OCI-M2 (cell line): ENCODE measurements at regions not wholly inside any gene's neighbourhood (a gene's known extent, or its start where the extent isn't known, plus 50 kb on each side); places are given as distances from the start of the nearest gene placed in this dataset.
"Not testable (repeated sequence)": the region's sequence is repeated elsewhere in the genome, so short reads cannot be mapped to it uniquely, and the experiment has no call there.

Source experiments
- DNase-seq: peaks from one replicate; lab custom pipeline; 2025; ENCODE audit not compliant: unreplicated experiment; lab: John Stamatoyannopoulos, UW

DNA sequence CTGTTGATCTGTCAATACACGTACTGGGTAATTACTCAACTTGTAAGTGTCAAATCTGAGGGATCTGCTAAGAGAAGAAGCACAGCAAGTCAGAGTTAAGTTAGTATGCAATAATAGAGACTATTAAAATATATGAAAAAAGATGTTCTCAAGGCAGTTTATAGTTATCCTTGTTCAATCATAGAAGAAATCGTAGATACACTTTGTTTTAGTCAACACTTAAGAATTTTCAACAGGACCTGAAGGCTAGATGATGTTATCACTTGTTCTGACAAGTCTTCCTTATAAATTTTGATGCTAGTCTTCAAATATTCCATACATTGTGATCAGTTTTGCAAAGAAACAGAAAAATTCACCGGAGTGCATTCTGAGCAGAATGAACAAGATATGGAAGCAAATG is 91.1 kb upstream of the KCNQ5 start:
- DNase-seq: no peak

DNA sequence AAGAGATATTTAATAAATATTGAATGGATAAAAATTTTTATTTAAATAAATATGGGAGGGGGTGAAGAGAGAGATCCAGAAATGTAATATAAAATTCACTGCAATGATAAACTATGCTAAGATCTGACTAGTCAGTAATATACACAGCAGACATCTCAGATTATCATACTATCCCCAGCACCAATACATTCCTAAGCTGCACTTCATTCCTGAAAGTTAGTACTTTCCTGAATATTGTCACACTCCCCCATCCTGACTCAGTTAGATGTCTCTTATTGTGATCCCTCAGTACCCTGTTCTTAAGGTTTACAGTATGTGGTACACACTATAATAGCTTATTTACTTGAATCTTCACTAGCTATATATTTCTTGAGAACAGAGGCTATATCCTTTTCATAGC is 88.3 kb upstream of the KCNQ5 start:
- DNase-seq: no peak

DNA sequence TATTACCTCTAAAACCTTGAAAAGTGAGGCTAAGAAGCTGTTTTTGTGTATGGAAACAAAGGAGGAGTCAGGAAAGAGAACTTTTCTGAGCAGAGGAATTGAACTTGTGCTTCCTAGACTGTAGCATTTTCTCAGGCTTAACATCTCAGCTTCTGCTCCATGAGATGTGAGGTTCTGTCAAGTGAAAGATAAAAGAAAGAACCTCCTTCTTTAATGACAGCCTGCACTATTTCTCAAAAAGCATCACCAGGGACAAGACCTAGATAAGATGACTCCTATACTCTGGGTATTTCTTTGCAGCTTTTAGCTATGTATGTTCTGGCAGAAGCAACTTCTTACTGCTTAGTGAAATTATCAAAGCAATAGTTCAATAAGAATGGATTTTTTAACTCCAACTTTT is 87.6 kb upstream of the KCNQ5 start:
- no peak for DNase-seq

DNA sequence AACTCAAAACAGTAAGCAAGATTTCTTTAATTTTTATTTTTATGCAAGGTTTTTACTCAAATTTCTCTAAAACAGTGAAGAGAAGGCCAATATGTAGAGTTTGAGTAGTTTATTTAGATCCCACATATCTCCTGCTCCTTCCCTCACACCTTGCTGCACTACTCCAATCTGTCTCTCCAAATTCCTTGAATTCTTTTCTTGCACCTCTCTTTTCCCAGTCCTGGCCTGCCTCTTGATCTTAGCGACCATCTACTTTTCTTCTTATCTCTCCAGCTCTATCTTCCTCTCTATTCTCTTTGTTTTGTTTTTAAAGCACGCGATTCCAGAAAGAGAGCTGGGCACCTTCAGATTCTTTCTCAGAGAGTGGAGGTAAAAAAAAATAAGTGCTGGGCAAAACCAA is 86.7 kb upstream of the KCNQ5 start:
- DNase-seq: no peak

DNA sequence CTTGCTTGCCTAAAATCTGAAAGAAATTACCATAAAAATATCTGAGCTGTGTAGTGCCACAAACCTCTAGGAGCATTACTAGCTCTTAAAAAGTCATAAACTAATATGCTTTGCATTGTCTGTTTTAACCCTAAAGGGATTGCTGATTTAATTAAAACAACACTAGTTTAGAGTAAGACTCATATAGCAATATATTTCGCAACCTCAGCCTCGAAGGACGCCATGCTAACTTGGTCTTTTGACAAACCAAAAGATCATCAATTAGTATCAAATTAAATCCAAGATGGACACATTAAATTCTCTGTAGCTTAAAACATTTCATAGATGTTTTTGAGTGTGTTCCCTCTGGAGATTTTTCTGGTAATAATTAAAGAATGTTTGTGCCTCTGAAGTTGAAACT is 74.8 kb upstream of the KCNQ5 start:
- DNase-seq: no peak

DNA sequence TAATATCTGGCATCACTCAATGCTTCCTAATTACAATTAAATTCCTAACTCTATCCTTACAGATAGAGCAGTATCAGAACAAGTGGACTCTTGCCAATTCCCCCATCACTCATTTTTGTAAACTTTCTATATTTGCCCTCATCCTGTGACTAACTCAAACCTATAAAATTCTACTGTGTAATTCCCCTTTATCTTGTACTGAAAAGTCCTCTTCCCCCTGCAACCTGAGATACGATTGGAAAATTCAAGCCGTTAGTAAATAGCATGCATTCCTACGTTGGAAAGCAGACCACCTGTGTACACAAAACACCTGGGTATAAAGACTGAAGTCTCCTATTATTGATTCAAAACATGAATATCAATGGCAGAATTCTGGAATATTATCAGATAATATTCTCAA is 70.4 kb upstream of the KCNQ5 start:
- no peak for DNase-seq

DNA sequence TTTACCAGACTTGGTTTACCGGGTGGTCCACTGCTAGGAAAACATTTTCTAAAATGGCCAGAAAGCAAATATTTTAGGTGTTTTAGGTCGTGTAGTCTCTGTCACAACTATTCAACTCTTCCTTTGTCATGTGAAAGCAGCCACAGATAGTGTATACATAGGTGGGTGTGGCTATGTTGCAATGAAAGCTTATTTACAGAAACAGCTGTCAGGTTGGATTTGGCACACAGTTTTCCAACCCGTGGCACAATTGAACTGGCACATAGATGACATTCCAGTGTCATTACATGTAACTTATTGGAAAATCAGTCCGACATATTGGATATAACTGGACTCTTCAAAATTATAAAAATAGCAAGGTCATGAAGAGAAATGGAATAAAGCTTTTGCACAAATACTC is 68.9 kb upstream of the KCNQ5 start:
- no peak for DNase-seq

DNA sequence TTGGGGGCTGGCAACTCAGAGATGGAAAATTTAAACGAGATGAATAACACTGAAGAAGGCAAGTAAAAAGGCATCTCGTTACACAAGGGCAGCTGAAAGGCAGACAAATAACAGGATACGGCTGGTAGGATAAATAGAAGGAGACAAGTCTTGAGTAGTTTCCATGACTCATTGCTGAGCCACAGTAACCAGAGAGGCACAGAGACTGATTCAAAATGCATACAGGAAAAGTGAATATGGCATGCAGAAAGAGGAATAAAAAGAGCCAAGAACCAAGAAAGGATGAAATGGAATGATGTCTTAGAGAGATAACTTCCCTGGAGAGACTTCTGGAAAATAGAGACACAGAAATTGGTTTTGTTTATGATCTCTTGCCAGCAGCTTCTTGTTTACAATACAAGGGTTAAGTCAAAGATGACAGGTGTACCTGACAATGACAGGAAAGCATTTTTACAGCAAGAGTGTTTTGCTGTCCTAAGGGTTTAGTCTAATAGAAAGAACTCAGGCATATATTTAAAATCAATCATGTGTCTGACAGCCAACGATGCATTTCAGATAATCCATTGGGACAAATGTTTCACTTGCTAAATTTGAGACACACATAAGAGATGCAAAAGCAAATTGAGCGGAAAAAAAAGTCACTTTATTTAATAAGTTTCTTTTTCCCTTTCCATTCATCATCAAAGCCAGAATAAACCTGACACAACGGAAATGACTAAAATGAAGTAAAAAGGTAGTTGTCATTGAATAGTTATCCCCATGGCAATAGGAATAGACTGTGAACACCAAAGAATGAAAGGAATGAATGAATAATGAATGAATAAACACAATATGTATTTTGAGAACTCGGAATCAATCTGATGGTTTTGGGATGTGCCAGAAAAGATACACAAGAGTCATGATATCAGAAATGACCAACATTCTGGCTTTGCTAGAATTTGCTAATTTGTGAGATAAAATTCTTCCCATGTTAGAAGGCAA is 68.0 kb upstream of the KCNQ5 start:
- no peak for DNase-seq

DNA sequence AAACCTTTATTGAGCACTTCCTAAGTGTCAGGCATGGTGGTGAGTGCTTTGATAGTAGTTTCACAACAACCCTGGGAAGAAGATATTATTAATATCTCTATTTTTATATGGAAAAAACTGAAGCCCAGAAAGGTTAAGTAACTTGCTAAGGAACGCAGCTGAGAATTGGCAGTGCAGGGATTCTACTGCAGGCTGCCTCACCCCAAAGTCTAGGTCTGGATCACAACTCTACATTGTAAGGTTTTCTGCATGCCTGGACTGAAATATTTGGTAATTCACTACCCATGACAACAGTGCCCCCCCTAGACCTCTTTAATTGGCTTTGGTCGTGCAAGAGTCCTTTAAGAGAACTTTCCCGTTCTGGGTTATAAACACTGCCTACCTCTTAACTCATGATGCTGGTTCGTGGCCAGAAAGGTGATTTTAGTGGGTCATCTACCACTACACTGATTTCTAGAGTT is 67.1 kb upstream of the KCNQ5 start:
- DNase-seq: no peak

DNA sequence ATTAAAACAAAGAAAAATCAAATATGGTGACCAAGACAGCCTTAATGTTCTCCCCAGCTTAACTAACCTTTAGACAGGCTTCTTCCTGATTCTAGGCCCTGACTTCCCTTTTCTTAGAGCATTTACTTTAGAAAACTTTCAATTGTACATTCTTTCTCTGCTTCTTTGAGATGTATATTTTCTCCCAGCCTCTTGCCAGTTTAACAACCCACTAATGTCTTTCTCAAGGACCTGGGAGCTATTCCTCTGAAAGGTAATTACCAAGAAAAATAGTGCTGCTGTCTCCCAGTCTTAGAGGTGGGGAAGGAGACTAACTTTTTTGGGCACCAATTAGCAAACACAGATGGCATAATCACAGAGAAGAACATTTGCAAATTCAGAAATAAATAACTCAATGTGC is 62.8 kb upstream of the KCNQ5 start:
- no peak for DNase-seq

DNA sequence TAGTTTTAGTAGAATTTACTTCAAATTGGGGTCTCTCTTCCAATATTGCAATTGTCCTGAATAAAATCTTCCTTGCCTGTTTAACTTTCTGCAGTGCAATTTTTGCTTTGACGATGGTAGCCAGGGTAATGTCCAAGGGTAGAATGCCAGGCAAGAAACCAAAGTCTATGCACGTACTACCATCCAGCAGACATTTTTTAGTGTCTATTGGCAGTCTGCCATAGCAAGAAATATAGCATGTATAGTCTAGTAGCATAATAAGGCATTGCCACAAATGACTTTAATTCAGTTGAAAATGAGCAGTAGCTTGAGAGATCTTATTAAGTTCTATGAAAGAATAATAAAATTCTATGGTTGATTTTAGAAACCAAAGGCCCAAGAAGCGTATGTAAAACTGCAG is 62.3 kb upstream of the KCNQ5 start:
- no peak for DNase-seq

DNA sequence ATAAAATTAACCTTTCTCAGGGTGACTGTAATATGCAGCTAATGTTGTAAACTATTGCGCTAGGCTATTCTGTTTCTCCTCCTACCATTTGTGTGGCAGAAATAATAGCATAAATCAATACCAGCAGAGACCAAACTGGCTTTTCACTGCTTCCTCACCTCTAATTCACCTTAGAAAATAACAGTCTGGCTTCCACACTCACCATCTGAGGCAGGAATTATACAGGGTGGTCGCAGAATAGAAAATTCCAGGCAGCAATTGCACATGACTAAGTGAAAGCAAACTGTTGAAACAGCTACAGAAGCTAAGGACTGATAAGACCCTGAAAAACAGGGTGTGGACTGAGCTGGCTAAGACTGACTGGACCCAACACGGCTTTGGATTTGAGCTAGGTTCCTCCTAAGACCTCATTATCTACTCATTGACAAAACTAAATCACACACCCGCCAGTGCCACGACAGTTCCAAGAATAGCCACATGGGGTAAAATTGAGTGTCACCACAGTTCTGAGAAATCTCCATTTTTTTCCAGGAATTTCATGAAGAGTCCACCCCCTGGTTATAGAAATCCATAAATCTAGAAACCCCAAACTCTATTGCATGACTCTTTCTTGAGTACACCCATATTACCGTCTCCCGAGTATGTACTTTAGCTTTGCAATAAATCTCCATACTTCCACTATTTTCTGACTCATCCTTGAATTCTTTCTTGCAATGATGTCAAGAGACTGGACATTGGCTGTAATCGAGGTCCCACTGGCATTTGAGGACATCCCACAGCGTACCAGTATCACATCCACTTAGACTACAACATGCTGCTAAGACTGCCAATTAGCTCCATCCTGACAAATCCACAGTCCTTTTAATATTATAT is 60.9 kb upstream of the KCNQ5 start:
- peak; percentile 69 for DNase-seq

DNA sequence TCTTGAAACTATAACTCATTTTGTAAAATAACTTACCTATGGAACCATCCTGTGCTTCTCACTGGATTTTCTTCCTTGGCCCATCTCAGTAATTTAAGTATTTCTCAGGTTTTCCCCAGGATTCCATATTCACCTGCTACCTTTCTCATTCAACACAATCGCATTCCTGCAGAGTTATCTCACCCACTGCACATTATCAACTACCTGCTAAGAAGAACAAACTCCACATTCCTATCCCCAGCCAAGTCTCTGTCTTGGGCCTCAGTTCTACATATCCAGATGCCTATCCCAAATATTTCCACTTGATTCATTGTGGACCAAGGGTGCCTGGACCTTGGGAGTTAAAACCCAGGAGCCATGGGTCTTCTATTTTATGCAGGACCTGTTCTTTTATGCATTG is 60.2 kb upstream of the KCNQ5 start:
- DNase-seq: no peak

DNA sequence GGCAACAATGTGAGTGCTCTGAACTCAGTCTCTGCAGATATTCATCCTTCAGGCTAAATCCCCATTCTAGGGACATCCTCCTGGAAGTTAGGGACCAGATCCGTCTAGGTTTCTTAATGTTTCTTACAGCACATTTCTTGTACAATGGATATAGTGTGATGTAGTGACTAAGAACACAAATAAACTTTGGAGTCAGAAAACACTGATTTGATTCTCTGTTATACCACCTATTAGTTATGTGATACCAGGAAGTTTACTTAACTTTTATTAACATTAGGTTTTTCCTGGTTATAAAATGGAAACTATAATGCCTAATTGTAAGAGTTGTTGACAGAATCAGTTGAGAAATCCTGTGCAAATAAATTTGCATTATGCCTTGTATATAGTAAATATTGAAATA is 57.6 kb upstream of the KCNQ5 start:
- no peak for DNase-seq

DNA sequence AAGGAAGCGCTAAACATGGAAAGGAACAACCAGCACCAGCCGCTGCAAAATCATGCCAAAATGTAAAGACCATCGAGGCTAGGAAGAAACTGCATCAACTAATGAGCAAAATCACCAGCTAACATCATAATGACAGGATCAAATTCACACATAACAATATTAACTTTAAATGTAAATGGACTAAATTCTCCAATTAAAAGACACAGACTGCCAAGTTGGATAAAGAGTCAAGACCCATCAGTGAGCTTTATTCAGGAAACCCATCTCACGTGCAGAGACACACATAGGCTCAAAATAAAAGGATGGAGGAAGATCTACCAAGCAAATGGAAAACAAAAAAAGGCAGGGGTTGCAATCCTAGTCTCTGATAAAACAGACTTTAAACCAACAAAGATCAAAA is 49.9 kb upstream of the KCNQ5 start:
- not testable (repeated sequence) for DNase-seq
